Astrocyte (in vitro differentiated cells and primary cell): ENCODE measurements at regions not wholly inside any gene's neighbourhood (a gene's known extent, or its start where the extent isn't known, plus 50 kb on each side); places are given as distances from the start of the nearest gene placed in this dataset.

ENCODE experiments used
- CTCF ChIP-seq: IDR thresholded peaks from 2 replicates; pipeline ENCODE4 v1.5.1; 2011; ENCODE audit warnings: low read depth, mild to moderate bottlenecking, inconsistent platforms, low read length, moderate library complexity; ENCODE audit not compliant: insufficient read depth
- EZH2 ChIP-seq: IDR thresholded peaks from 2 replicates; pipeline ENCODE4 v1.6.1; 2012; ENCODE audit warnings: mild to moderate bottlenecking, low read length, inconsistent platforms; ENCODE audit not compliant: insufficient read depth

- TF ChIP-seq CTCF (no peak), EZH2 (no peak)
Measured at GRCh38 chr17:72297326-72298115, 176.7 kb downstream of the SOX9 start.
